ENCODE measurements at regions not wholly inside any gene's neighbourhood (a gene's known extent, or its start where the extent isn't known, plus 50 kb on each side); places are given as distances from the start of the nearest gene placed in this dataset.

DNA sequence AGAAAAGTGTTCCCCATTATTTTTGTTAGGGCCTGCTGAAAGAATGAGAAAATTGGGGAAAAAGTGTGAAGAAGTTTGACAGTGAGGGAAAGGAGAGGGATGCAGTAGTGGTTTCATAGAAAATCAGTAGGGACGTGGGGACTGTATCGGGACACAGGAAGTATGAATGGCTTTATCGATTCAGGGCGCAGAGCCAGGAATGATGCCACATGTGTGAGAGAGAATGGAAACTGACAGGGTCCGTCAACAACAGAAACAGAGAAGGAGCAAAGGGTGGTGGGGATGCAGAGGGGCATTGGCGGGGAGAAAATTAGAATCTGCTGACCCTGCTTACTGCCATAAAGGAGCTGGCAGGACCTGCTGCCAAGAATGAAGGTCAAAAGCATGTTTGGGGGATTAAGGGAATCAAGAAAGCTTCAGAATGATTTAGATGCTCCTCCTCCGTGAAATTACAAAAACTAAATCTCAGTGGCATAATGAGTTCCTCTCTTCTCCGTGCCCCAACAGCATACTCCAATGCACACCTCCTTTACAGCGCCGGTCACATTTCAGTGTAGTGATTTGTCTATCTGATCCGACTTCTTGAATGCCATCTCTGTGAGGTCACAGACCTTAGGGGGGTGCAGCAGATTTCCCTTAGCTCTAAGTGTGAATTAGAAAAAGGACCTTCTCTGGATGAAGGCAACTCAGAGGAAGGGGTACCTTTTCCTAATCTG, 92.6 kb downstream of the EMP1 start:
- DNase-seq (ENCODE audit: low read depth) = no peak

DNA sequence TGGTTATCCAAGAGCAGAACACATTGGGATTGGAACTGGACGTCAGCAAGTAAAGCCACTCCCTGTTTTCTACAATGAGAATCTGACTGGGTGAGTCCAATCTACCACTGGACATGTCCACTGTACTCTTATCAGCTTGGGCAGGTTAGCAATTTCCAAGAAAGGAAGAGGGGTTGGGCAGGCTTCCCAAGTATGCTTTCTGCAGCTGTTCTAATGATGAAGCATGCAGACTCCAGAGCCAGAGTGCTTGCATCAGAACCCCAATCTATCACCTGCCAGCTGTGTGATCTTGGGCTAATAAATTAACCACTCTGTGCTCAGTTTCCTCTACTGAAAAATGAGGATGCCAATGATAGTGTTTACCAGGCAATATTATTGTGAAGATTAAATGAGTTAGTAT, 92.0 kb downstream of the EMP1 start:
- no peak for DNase-seq (ENCODE audit: low read depth)

DNA sequence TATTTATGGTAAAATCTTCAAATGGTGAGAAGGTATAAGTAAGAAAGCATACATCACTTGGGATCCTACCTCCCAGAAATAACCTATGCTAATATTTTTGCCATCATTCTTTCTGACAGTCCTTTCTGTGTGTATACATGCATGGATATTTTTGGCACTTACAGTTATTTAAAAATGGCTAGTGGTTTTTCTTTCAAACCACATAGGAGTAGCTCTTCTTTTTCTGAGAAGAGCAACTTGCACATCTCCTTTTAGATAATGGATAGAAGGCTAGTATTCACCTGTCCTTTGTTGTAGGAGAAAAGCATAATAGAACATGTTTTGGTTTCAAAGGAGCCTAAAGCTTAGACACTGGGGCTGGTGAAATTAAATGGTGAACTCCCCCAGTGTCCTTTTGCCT, 87.3 kb downstream of the EMP1 start:
- no peak for DNase-seq (ENCODE audit: low read depth)

DNA sequence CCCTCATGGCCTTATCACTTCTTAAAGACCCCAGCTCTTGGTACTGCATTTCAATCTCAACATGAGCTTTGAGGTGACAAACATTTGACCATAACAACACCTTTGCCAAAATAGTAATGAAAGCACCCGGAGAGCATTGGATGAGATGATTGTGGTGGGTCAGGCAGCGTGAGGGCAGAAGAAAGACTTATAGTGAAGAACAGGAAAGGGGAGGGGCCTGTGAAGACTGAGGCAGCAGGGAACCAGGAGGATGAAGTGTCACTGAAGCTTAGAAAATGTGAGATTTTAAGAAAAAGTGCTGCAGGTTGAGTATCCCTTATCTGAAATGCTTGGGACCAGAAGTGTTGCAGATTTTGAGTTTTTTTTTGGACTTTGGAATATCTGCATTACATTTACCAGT, 86.3 kb downstream of the EMP1 start:
- DNase-seq (ENCODE audit: low read depth) = no peak

DNA sequence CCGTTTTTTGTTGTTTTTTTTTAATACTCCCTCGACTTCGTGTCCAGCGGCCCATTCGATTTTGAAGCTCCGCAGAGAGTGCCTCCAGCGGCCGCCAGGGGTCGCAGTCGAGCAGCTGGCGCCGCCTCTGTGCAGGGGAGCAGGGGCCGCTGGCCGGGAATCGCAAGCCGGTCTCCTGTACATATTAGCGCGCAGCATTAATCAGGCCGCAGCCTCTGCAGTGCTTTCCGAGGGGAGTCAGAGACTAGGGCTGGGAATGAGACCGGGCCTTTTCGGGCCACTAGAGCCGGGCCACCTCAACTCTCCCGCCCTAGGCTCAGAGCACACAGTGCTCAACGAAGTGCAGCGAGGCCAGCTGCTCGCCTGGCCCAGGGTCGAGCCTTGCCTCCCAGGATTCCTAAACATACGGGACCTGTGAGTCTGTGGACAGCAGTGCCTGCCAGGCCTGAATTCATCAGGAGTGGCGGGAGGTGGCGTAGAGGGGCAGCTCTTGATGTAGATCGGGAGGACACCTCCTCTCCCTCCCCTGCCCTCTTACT, 81.8 kb downstream of the EMP1 start:
- peak; percentile 25 for DNase-seq (ENCODE audit: low read depth)

DNA sequence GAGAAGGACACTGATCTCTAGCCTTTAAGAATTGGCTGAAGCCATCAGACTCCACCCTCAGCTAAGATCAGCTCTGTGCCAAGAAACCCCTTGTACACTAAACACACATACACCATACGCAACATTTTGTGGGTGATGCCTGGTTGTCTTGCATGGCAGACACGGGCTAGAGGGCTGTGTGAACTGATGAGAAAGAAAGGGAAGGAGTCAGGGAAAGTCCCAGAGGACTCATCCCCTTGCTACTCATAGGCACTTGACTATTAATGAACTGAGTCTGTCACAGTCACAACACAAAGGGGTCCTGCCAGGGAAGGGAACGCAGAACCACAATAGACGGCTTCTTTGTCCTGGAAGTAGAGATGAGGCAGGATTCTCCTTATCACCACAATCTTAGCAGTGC, 80.8 kb downstream of the EMP1 start:
- no peak for DNase-seq (ENCODE audit: low read depth)

DNA sequence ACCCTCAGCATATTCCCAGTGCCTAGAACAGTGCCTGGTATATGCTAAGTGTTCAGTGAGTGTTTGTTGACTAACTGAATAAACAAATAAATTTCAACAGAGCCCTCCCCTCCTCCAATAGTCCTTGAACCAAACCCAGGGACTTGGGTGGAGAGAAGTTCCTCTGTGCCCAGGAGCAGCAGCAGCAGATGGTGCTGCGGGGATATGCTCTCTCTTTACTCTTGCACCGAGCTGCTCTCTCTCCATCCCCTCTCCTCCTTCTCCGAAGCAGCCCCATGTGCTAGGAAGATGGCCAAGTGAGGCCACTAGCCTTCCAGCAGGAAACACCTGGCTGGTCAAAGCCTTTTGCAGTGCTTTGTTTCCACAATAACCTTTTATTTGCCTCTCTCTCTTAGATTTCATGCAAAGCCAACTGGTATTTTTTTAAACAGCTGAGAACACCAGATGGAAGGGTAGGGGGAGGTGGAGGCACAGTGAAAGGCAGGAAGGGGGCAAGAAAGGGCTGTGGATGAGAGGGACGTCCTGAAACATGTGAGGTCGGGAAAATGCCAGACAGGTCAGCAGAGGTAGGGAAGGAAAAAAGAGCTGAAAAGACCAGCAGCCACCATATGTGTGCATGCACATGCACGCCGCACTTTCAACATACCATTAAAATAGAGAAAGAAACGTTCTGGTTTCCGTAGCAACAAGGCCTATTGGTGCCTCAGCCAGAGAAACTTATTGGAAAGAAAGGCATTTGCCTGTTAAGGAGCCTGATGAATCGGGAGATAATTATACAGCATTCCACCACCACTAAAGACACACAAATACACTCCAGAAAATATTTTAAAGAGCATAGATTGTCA, 78.9 kb downstream of the EMP1 start:
- no peak for DNase-seq (ENCODE audit: low read depth)

DNA sequence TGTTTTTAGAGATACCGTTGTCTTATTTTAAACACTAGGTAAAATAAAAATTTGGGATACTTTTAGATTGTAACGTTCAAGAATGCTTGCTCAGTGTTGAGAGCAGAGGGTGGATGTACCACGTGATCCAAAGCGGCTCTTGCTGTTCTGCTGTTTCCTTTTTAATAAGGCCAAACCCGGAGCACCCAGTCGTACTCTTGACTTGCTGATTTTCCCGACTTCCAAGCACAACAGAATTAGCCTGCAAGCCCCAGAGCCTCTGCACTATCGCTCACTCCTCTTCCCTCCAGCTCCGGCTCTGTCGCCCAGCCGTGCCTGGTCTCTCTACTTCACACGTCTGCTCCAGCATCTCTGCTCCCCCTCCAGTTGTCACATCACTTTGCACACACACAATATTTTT, 77.3 kb downstream of the EMP1 start:
- no peak for DNase-seq (ENCODE audit: low read depth)

DNA sequence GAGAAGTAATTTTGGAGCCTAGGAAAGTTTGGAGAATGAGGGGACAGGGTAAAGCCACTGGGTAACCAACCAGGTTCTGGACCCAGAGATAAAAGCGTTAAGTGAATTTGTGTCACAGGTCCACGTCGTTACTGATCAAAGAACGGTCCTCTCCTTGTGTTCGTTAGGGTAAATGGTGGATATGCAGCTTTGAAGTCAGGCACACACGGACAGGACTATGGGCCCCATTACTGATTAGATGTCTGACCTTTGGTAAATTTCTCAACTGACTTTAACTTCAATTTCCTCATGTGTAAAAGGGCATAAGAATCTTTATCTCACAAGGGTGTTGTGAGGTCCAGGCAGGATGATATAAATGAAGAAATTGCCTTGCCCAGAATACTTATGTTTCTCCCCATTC, 76.6 kb downstream of the EMP1 start:
- DNase-seq (ENCODE audit: low read depth) = no peak

DNA sequence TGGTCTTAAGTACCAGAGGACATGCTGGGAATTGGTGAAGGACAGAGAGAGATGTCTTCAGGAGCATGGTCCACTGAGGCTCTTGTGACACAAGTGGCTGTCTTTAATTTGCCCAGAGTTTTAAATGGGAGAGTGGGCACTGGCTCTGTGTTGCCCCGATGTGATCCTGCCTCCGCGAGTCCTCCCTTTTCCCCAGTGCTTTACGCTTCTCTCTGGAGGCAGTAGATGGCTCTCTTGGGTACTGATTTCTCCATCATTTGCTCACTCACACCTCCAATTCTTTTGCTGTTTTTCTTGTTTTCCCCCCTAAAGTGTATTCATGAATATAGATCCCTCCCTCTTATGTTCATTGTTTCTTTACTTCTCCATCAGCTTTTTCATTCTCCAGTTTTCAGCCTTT, 74.3 kb downstream of the EMP1 start:
- no peak for DNase-seq (ENCODE audit: low read depth)
